ENCODE measurements at regions not wholly inside any gene's neighbourhood (a gene's known extent, or its start where the extent isn't known, plus 50 kb on each side); places are given as distances from the start of the nearest gene placed in this dataset.

GRCh38 chr9:17928228-17928627 is 349.4 kb downstream of the SH3GL2 start:
- Histone ChIP-seq H3K79me2 (ENCODE audit: control insufficient read depth, insufficient read depth, low read length) (no peaks in the 10 kb centered on the region), H3K36me3 (ENCODE audit: control insufficient read depth, insufficient read depth, low read length) (no peaks in the 10 kb centered on the region), H3K9me3 (ENCODE audit: control insufficient read depth, insufficient read depth, low read depth, low read length) (no peaks in the 10 kb centered on the region), H3K27ac (ENCODE audit: insufficient read depth, low read length) (no peak overlapping the region), H3K4me1 (ENCODE audit: control insufficient read depth, extremely low read depth, insufficient read depth, low read length) (no peaks in the 10 kb centered on the region), H3K27me3 (ENCODE audit: control insufficient read depth, insufficient read depth, low read length) (no peaks in the 10 kb centered on the region), H3K4me2 (ENCODE audit: extremely low read depth, insufficient read depth, low read length) (no peak overlapping the region), H2AFZ (ENCODE audit: low read length) (no peak overlapping the region), H3K9ac (ENCODE audit: insufficient read depth, low read length) (no peak overlapping the region), H3K4me3 (replicated peaks in 1 of 4; ENCODE audit: control extremely low read depth in 1 of 4, insufficient read depth in 1 of 4, low read depth in 3 of 4, low read length in 4 of 4) (no peak overlapping the region), H4K20me1 (ENCODE audit: control insufficient read depth, extremely low read depth, insufficient read depth, low read length) (no peaks in the 10 kb centered on the region)
- TF ChIP-seq CTCF (conservative IDR thresholded peaks at IDR 0.05 in 1 of 2, IDR thresholded peaks at IDR 0.05 in 1 of 2; ENCODE audit: low read depth in 1 of 2, low read length in 2 of 2) (no peak), EZH2 (IDR thresholded peaks at IDR 0.05; ENCODE audit: low read length, missing control alignments) (no peak)
- no peak for DNase-seq (ENCODE audit: low read depth in 2 of 2)

DNA sequence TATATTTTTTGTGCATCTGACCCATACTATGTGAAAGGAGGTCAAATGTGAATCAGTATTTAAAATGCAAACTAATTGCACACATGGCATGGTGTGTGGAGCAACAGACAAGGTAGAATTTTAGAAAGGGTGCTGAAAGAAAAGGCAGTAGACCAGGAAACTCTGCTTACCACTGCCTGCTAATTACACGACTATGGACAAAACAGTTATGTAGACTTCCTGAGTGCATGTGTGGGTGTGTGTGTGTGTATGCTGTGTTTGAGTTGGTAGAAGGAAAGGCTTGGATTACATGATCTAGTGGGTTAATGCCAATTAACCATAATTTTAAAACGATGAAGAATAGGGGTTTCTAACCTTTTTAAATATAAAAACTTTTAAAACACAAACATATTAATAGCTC is 349.9 kb downstream of the SH3GL2 start:
- Histone ChIP-seq H3K4me3 (replicated peaks in 1 of 4; ENCODE audit: control extremely low read depth in 1 of 4, insufficient read depth in 1 of 4, low read depth in 3 of 4, low read length in 4 of 4) (no peak overlapping the region), H3K79me2 (ENCODE audit: control insufficient read depth, insufficient read depth, low read length) (no peaks in the 10 kb centered on the region), H3K9me3 (ENCODE audit: control insufficient read depth, insufficient read depth, low read depth, low read length) (no peaks in the 10 kb centered on the region), H3K27ac (ENCODE audit: insufficient read depth, low read length) (no peak overlapping the region), H4K20me1 (ENCODE audit: control insufficient read depth, extremely low read depth, insufficient read depth, low read length) (no peaks in the 10 kb centered on the region), H3K4me1 (ENCODE audit: control insufficient read depth, extremely low read depth, insufficient read depth, low read length) (no peaks in the 10 kb centered on the region), H3K9ac (ENCODE audit: insufficient read depth, low read length) (no peak overlapping the region), H3K27me3 (ENCODE audit: control insufficient read depth, insufficient read depth, low read length) (no peaks in the 10 kb centered on the region), H3K36me3 (ENCODE audit: control insufficient read depth, insufficient read depth, low read length) (no peaks in the 10 kb centered on the region), H3K4me2 (ENCODE audit: extremely low read depth, insufficient read depth, low read length) (no peak overlapping the region), H2AFZ (ENCODE audit: low read length) (no peak overlapping the region)
- TF ChIP-seq EZH2 (IDR thresholded peaks at IDR 0.05; ENCODE audit: low read length, missing control alignments) (no peak), CTCF (conservative IDR thresholded peaks at IDR 0.05 in 1 of 2, IDR thresholded peaks at IDR 0.05 in 1 of 2; ENCODE audit: low read depth in 1 of 2, low read length in 2 of 2) (no peak)
- DNase-seq (ENCODE audit: low read depth in 2 of 2) = no peak

- no peak overlapping the region for H3K4me3 ChIP-seq (replicated peaks in 1 of 4; ENCODE audit: control extremely low read depth in 1 of 4, insufficient read depth in 1 of 4, low read depth in 3 of 4, low read length in 4 of 4)
- H3K36me3 ChIP-seq (ENCODE audit: control insufficient read depth, insufficient read depth, low read length) = no peaks in the 10 kb centered on the region
- H3K9me3 ChIP-seq (ENCODE audit: control insufficient read depth, insufficient read depth, low read depth, low read length) = no peaks in the 10 kb centered on the region
- H3K4me1 ChIP-seq (ENCODE audit: control insufficient read depth, extremely low read depth, insufficient read depth, low read length) = no peaks in the 10 kb centered on the region
- H3K27ac ChIP-seq (ENCODE audit: insufficient read depth, low read length) = no peak overlapping the region
- no peak for DNase-seq (ENCODE audit: low read depth in 2 of 2)
- TF ChIP-seq EZH2 (IDR thresholded peaks at IDR 0.05; ENCODE audit: low read length, missing control alignments) (no peak), CTCF (conservative IDR thresholded peaks at IDR 0.05 in 1 of 2, IDR thresholded peaks at IDR 0.05 in 1 of 2; ENCODE audit: low read depth in 1 of 2, low read length in 2 of 2) (no peak)
- H3K9ac ChIP-seq (ENCODE audit: insufficient read depth, low read length) = no peak overlapping the region
- H3K27me3 ChIP-seq (ENCODE audit: control insufficient read depth, insufficient read depth, low read length) = no peaks in the 10 kb centered on the region
- H4K20me1 ChIP-seq (ENCODE audit: control insufficient read depth, extremely low read depth, insufficient read depth, low read length) = no peaks in the 10 kb centered on the region
- no peak overlapping the region for H2AFZ ChIP-seq (ENCODE audit: low read length)
- H3K79me2 ChIP-seq (ENCODE audit: control insufficient read depth, insufficient read depth, low read length) = no peaks in the 10 kb centered on the region
- no peak overlapping the region for H3K4me2 ChIP-seq (ENCODE audit: extremely low read depth, insufficient read depth, low read length)
Observed at GRCh38 chr9:17929506-17929905, 350.6 kb downstream of the SH3GL2 start.
